ENCODE measurements at regions not wholly inside any gene's neighbourhood (a gene's known extent, or its start where the extent isn't known, plus 50 kb on each side); places are given as distances from the start of the nearest gene placed in this dataset.

- no peak for DNase-seq (ENCODE audit: low read depth in 3 of 3)
Observed at GRCh38 chr17:55634702-55635101, 88.0 kb downstream of the TMEM100 start.

- no peak for DNase-seq (ENCODE audit: low read depth in 3 of 3)
Observed at GRCh38 chr17:55632893-55633292, 89.8 kb downstream of the TMEM100 start.

- DNase-seq (ENCODE audit: low read depth in 3 of 3): no peak
Observed at GRCh38 chr17:55632236-55632635, 90.4 kb downstream of the TMEM100 start.

- DNase-seq (ENCODE audit: low read depth in 3 of 3): no peak
Observed at GRCh38 chr17:55629995-55630394, 92.7 kb downstream of the TMEM100 start.

- DNase-seq (ENCODE audit: low read depth in 3 of 3): no peak
Observed at GRCh38 chr17:55625521-55625920, 97.1 kb downstream of the TMEM100 start.

- no peak for DNase-seq (ENCODE audit: low read depth in 3 of 3)
Observed at GRCh38 chr17:55624772-55625433, 97.8 kb downstream of the TMEM100 start.

GRCh38 chr17:55622547-55622946 lies 100.1 kb downstream of the TMEM100 start:
- no peak for DNase-seq (ENCODE audit: low read depth in 3 of 3)

GRCh38 chr17:55620945-55621344 lies 101.7 kb downstream of the TMEM100 start:
- DNase-seq (ENCODE audit: low read depth in 3 of 3): no peak

- DNase-seq (ENCODE audit: low read depth in 3 of 3): no peak
Observed at GRCh38 chr17:55620023-55620422, 102.6 kb downstream of the TMEM100 start.

- no peak for DNase-seq (ENCODE audit: low read depth in 3 of 3)
Observed at GRCh38 chr17:55617441-55617840, 105.2 kb downstream of the TMEM100 start.

- no peak for DNase-seq (ENCODE audit: low read depth in 3 of 3)
Observed at GRCh38 chr17:55614061-55614460, 102.8 kb upstream of the SMIM36 start.

GRCh38 chr17:55612691-55613141 lies 101.5 kb upstream of the SMIM36 start:
- no peak for DNase-seq (ENCODE audit: low read depth in 3 of 3)

GRCh38 chr17:55607731-55608341 lies 96.6 kb upstream of the SMIM36 start:
- no peak for DNase-seq (ENCODE audit: low read depth in 3 of 3)

- no peak for DNase-seq (ENCODE audit: low read depth in 3 of 3)
Observed at GRCh38 chr17:55606488-55606815, 95.2 kb upstream of the SMIM36 start.

GRCh38 chr17:55605705-55606487 lies 94.6 kb upstream of the SMIM36 start:
- DNase-seq (ENCODE audit: low read depth in 3 of 3): no peak

- DNase-seq (ENCODE audit: low read depth in 3 of 3): no peak
Observed at GRCh38 chr17:55601874-55602364, 90.7 kb upstream of the SMIM36 start.

GRCh38 chr17:55598495-55598894 lies 87.2 kb upstream of the SMIM36 start:
- DNase-seq (ENCODE audit: low read depth in 3 of 3): no peak

- no peak for DNase-seq (ENCODE audit: low read depth in 3 of 3)
Observed at GRCh38 chr17:55588446-55589242, 77.4 kb upstream of the SMIM36 start.

- no peak for DNase-seq (ENCODE audit: low read depth in 3 of 3)
Observed at GRCh38 chr17:55587608-55588139, 76.4 kb upstream of the SMIM36 start.

GRCh38 chr17:55585629-55586028 lies 74.4 kb upstream of the SMIM36 start:
- no peak for DNase-seq (ENCODE audit: low read depth in 3 of 3)

- no peak for DNase-seq (ENCODE audit: low read depth in 3 of 3)
Observed at GRCh38 chr17:55584861-55585260, 73.6 kb upstream of the SMIM36 start.

All from stimulated activated CD4-positive, alpha-beta T cell treated with anti-CD3 and anti-CD28 coated beads, TNF-alpha, amount 100 ng/mL, for 24 hours (primary cell).